HCT116 (cell line): ENCODE measurements at regions not wholly inside any gene's neighbourhood (a gene's known extent, or its start where the extent isn't known, plus 50 kb on each side); places are given as distances from the start of the nearest gene placed in this dataset.

ENCODE experiments used
- ATAC-seq: fragments of 200-7000 bp; cut with Tn5 transposase; 2 replicates; pipeline ENCODE4 v1.9.1; 2020; ENCODE audit warnings: mild to moderate bottlenecking, moderate library complexity
- BruUV-seq: library from RNA; stranded (reverse); fragments of 400-500 nt; replicated peaks from 2 replicates; lab custom pipeline; 2021; lab: Mats Ljungman, UMichigan
- CTCF ChIA-PET: fragments of 300-600 bp; sonication (Branson Sonifier 250); formaldehyde crosslinking; loops from one replicate; lab custom pipeline; 2021; ENCODE audit warnings: antibody characterized with exemption; lab: Charles Lee
- POLR2A ChIA-PET: fragments of 300-600, 350-600 bp; sonication (Branson Sonifier 250); formaldehyde crosslinking; loops from one replicate; lab custom pipeline; 2021; ENCODE audit warnings: antibody characterized with exemption; lab: Charles Lee
- RAD21 ChIA-PET, 2 experiments: fragments of 300-600 bp; sonication (Branson Sonifier 250); formaldehyde crosslinking; loops; one replicate each; lab custom pipeline; 2023; ENCODE audit warnings: low total read pairs in 2 of 2; ENCODE audit not compliant: uncharacterized antibody in 2 of 2, unreplicated experiment in 2 of 2, low non-redundant PET in 1 of 2; lab: Charles Lee
- DNase-seq: peaks from one replicate; pipeline ENCODE4 v3.0.0-alpha.2; 2010; ENCODE audit warnings: low read depth, low spot score
- H2AFZ ChIP-seq: fragments of 200-600 bp; shearing (Covaris generic), sonication (generic); 2 replicates; pipeline ENCODE4 v1.6.1; 2017; ENCODE audit warnings: low read depth, mixed run types, mixed read lengths, antibody characterized with exemption, low read length; ENCODE audit not compliant: poor library complexity, severe bottlenecking
- H3K27ac ChIP-seq: 2 replicates; pipeline ENCODE4 v1.5.1; 2012; ENCODE audit warnings: low read depth, low read length
- H3K27me3 ChIP-seq: fragments of 200-600 bp; sonication (generic); 2 replicates; pipeline ENCODE4 v1.6.1; 2016; ENCODE audit warnings: mixed run types, low read length, mixed read lengths; ENCODE audit not compliant: insufficient read depth
- H3K36me3 ChIP-seq, 2 experiments: fragments of 200-500 bp in 1 of 2; fragments of 200-600 bp in 1 of 2; sonication (Bioruptor generic) in 1 of 2; sonication (generic) in 1 of 2; 2 replicates each; pipeline versions ENCODE4 v1.5.1 to v1.6.1; 2014 to 2016; ENCODE audit warnings: low read length in 2 of 2, inconsistent platforms in 1 of 2, mixed read lengths in 1 of 2, mixed run types in 1 of 2; ENCODE audit not compliant: insufficient read depth in 2 of 2, control insufficient read depth in 1 of 2
- H3K4me1 ChIP-seq, 2 experiments: fragments of 200-600 bp in 1 of 2; sonication (generic) in 1 of 2; 2 replicates each; pipeline versions ENCODE4 v1.5.1 to v1.6.1; 2012 to 2017; ENCODE audit warnings: low read length in 2 of 2, inconsistent platforms in 1 of 2, mild to moderate bottlenecking in 1 of 2, mixed read lengths in 1 of 2, mixed run types in 1 of 2, moderate library complexity in 1 of 2; ENCODE audit not compliant: insufficient read depth in 2 of 2, control insufficient read depth in 1 of 2
- H3K4me2 ChIP-seq: fragments of 200-600 bp; sonication (generic); 2 replicates; pipeline ENCODE4 v1.6.1; 2017; ENCODE audit warnings: mixed run types, low read length, mixed read lengths
- H3K4me3 ChIP-seq, 2 experiments: fragments of 200-600 bp in 1 of 2; sonication (generic) in 1 of 2; replicated peaks in 1 of 2; 2 replicates each; pipeline ENCODE4 v1.5.1; 2011 to 2016; ENCODE audit warnings: low read length in 2 of 2, control low read depth in 1 of 2, low read depth in 1 of 2, mild to moderate bottlenecking in 1 of 2, mixed read lengths in 1 of 2, mixed run types in 1 of 2
- H3K79me2 ChIP-seq: fragments of 200-600 bp; sonication (generic); 2 replicates; pipeline ENCODE4 v1.6.1; 2017; ENCODE audit warnings: mild to moderate bottlenecking, mixed run types, low read length, moderate library complexity, mixed read lengths; ENCODE audit not compliant: insufficient read depth
- H3K9ac ChIP-seq: fragments of 200-600 bp; sonication (generic); 2 replicates; pipeline ENCODE4 v1.6.1; 2016; ENCODE audit warnings: low read length, mixed read lengths
- H3K9me2 ChIP-seq: fragments of 200-600 bp; sonication (generic), shearing (Covaris generic); 2 replicates; pipeline ENCODE4 v1.6.1; 2017; ENCODE audit warnings: mixed run types, mild to moderate bottlenecking, moderate library complexity; ENCODE audit not compliant: insufficient read depth
- H3K9me3 ChIP-seq, 2 experiments: fragments of 200-500 bp in 1 of 2; fragments of 200-600 bp in 1 of 2; sonication (Bioruptor generic) in 1 of 2; sonication (generic) in 1 of 2; 2 replicates each; pipeline ENCODE4 v1.6.1; 2014 to 2017; ENCODE audit warnings: low read length in 2 of 2, mixed read lengths in 2 of 2, inconsistent platforms in 1 of 2, low read depth in 1 of 2, mild to moderate bottlenecking in 1 of 2, mixed run types in 1 of 2, moderate library complexity in 1 of 2; ENCODE audit not compliant: control insufficient read depth in 1 of 2, insufficient read depth in 1 of 2
- H4K20me1 ChIP-seq: fragments of 200-600 bp; sonication (generic), shearing (Covaris generic); 2 replicates; pipeline ENCODE4 v1.6.1; 2017; ENCODE audit warnings: mixed run types, mild to moderate bottlenecking, moderate library complexity; ENCODE audit not compliant: insufficient read depth
- EGR1 ChIP-seq: IDR thresholded peaks from 2 replicates; pipeline ENCODE4 v1.6.1; 2012; ENCODE audit warnings: low read depth
- MAX ChIP-seq: IDR thresholded peaks from 2 replicates; pipeline ENCODE4 v1.6.1; 2012
- POLR2A ChIP-seq: IDR thresholded peaks from 2 replicates; pipeline ENCODE4 v1.7.0; 2011; ENCODE audit warnings: borderline replicate concordance; ENCODE audit not compliant: insufficient read depth, insufficient read length; ENCODE audit errors: extremely low read depth
- SP1 ChIP-seq: IDR thresholded peaks from 2 replicates; pipeline ENCODE4 v1.6.1; 2012; ENCODE audit warnings: low read depth
- TCF7L2 ChIP-seq: IDR thresholded peaks from 2 replicates; pipeline ENCODE4 v1.7.0; 2011; ENCODE audit warnings: borderline replicate concordance, inconsistent platforms; ENCODE audit not compliant: insufficient read depth, insufficient read length; ENCODE audit errors: extremely low read depth
- YY1 ChIP-seq: IDR thresholded peaks from 2 replicates; pipeline ENCODE4 v1.6.1; 2011; ENCODE audit warnings: low read length, low read depth, moderate library complexity, mild to moderate bottlenecking; ENCODE audit not compliant: insufficient replicate concordance; ENCODE audit errors: extremely low read depth
- ZBTB33 ChIP-seq: IDR thresholded peaks from 2 replicates; pipeline ENCODE4 v1.6.1; 2011; ENCODE audit warnings: mild to moderate bottlenecking, low read length, moderate library complexity; ENCODE audit not compliant: insufficient replicate concordance; ENCODE audit errors: extremely low read depth
- intact Hi-C: fragments of 100-400 bp; cut with micrococcal nuclease; formaldehyde crosslinking; loops from 2 replicates; pipeline ENCODE4 v1.10.0; 2022
- TF ChIP-seq, protein P1 (sequence below), 3 experiments: fragments of 200-600 bp in 1 of 3; sonication (generic) in 1 of 3; IDR thresholded peaks in 2 of 3; conservative IDR thresholded peaks in 1 of 3; 2 replicates each; pipeline ENCODE4 v1.5.1; 2012 to 2017; ENCODE audit warnings: low read depth in 2 of 3, low read length in 2 of 3, antibody characterized with exemption in 1 of 3, borderline replicate concordance in 1 of 3, control low read depth in 1 of 3, mild to moderate bottlenecking in 1 of 3, mixed read lengths in 1 of 3, mixed run types in 1 of 3, moderate library complexity in 1 of 3; ENCODE audit not compliant: insufficient read depth in 1 of 3

DNA sequence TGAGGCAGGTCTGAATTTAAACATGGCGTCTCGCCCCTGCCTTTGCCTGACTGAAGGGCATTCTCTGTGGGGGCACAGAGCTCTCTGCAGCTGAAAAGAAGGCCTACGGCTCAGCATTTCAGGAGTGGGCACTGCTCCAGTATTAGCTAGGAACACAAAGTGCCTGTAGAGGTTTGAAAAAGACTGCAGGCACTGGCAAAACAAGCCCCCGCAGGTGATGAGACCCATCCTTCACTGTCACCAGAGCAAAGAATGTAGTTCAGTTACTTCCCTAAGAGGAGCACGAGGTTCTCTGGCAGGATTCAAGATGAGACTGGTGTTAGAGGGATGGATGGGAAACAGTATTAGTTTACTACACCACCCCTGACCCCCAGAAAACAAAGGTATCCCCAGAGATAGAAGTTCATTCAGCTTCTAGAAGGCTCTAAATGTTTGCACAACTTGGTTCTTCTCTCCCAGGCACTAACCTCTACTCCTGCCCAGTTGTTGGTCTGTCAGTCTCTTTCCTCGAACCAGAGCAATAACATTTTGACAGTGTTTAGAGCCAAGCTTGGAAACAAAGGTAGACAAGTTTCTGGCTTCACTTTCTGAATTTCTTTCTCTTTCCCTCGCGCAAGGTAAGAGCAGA, 101.9 kb upstream of the KCNE2 start:
- Histone ChIP-seq H3K27ac (no peak overlapping the region), H3K27me3 (no peaks in the 10 kb centered on the region), H3K9ac (no peak overlapping the region), H3K36me3 (no peaks in the 10 kb centered on the region), H3K9me2 (no peaks in the 10 kb centered on the region), H2AFZ (no peak overlapping the region), H3K4me3 (no peak overlapping the region), H3K9me3 (no peaks in the 10 kb centered on the region), H3K79me2 (no peaks in the 10 kb centered on the region), H3K4me2 (no peak overlapping the region), H3K4me1 (no peaks in the 10 kb centered on the region), H4K20me1 (no peaks in the 10 kb centered on the region)
- ChIA-PET CTCF (no interaction called here), RAD21 (no interaction called here), POLR2A (no interaction called here)
- BruUV-seq, result no TSS peak
- intact Hi-C loops, result no loop called here
- DNase-seq (no peak), ATAC-seq (no peak)
- TF ChIP-seq YY1, result no peak
- TF ChIP-seq TCF7L2, result no peak
- TF ChIP-seq SP1, result no peak
- TF ChIP-seq MAX, result no peak
- TF ChIP-seq ZBTB33, result no peak
- TF ChIP-seq EGR1, result no peak
- TF ChIP-seq, protein P1, sequence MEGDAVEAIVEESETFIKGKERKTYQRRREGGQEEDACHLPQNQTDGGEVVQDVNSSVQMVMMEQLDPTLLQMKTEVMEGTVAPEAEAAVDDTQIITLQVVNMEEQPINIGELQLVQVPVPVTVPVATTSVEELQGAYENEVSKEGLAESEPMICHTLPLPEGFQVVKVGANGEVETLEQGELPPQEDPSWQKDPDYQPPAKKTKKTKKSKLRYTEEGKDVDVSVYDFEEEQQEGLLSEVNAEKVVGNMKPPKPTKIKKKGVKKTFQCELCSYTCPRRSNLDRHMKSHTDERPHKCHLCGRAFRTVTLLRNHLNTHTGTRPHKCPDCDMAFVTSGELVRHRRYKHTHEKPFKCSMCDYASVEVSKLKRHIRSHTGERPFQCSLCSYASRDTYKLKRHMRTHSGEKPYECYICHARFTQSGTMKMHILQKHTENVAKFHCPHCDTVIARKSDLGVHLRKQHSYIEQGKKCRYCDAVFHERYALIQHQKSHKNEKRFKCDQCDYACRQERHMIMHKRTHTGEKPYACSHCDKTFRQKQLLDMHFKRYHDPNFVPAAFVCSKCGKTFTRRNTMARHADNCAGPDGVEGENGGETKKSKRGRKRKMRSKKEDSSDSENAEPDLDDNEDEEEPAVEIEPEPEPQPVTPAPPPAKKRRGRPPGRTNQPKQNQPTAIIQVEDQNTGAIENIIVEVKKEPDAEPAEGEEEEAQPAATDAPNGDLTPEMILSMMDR (IDR thresholded peaks at IDR 0.05 in 2 of 3, conservative IDR thresholded peaks at IDR 0.05 in 1 of 3; ENCODE audit: borderline replicate concordance in 1 of 3, insufficient read depth in 1 of 3, low read depth in 2 of 3, low read length in 2 of 3), result no peak
- TF ChIP-seq POLR2A, result no peak
